DMS 273 (cell line): ENCODE measurements at regions not wholly inside any gene's neighbourhood (a gene's known extent, or its start where the extent isn't known, plus 50 kb on each side); places are given as distances from the start of the nearest gene placed in this dataset.
"Not testable (repeated sequence)": the region's sequence is repeated elsewhere in the genome, so short reads cannot be mapped to it uniquely, and the experiment has no call there.

Experiments
- DNase-seq: peaks from one replicate; lab custom pipeline; 2025; ENCODE audit not compliant: unreplicated experiment; lab: John Stamatoyannopoulos, UW

GRCh38 chr4:108465886-108466500 lies 154.4 kb upstream of the RPL34 start:
- peak; percentile 41 for DNase-seq

- DNase-seq: no peak
These were observed 161.7 kb upstream of the RPL34 start for GRCh38 chr4:108458681-108459080.

GRCh38 chr4:108454227-108454626 lies 166.1 kb upstream of the RPL34 start:
- DNase-seq: peak; percentile 2

- no peak for DNase-seq
These were observed 167.0 kb upstream of the RPL34 start for GRCh38 chr4:108453366-108453765.

GRCh38 chr4:108450236-108450898 lies 170.0 kb upstream of the RPL34 start:
- no peak for DNase-seq

GRCh38 chr4:108449129-108449528 lies 171.2 kb upstream of the RPL34 start:
- DNase-seq: no peak

- peak; percentile 25 for DNase-seq
These were observed 173.8 kb upstream of the RPL34 start for GRCh38 chr4:108446556-108446955.

GRCh38 chr4:108445716-108446115 lies 174.7 kb upstream of the RPL34 start:
- DNase-seq: no peak

- no peak for DNase-seq
These were observed 176.8 kb upstream of the RPL34 start for GRCh38 chr4:108443585-108443984.

- no peak for DNase-seq
These were observed 186.5 kb upstream of the RPL34 start for GRCh38 chr4:108433832-108434231.

- not testable (repeated sequence) for DNase-seq
These were observed 187.0 kb upstream of the RPL34 start for GRCh38 chr4:108433394-108433793.

- no peak for DNase-seq
These were observed 188.0 kb upstream of the RPL34 start for GRCh38 chr4:108432418-108432817.

- DNase-seq: no peak
These were observed 188.4 kb upstream of the RPL34 start for GRCh38 chr4:108431986-108432385.

GRCh38 chr4:108430921-108431320 lies 189.5 kb upstream of the RPL34 start:
- DNase-seq: no peak

GRCh38 chr4:108429662-108430061 lies 190.7 kb upstream of the RPL34 start:
- DNase-seq: no peak

- no peak for DNase-seq
These were observed 191.5 kb upstream of the RPL34 start for GRCh38 chr4:108428923-108429322.

- no peak for DNase-seq
These were observed 192.4 kb upstream of the RPL34 start for GRCh38 chr4:108427946-108428485.

GRCh38 chr4:108426493-108426892 lies 193.9 kb upstream of the RPL34 start:
- DNase-seq: no peak

- DNase-seq: no peak
These were observed 194.4 kb upstream of the RPL34 start for GRCh38 chr4:108425988-108426387.

GRCh38 chr4:108417923-108418322 lies 202.5 kb upstream of the RPL34 start:
- no peak for DNase-seq

GRCh38 chr4:108416831-108417230 lies 203.5 kb upstream of the RPL34 start:
- no peak for DNase-seq

GRCh38 chr4:108415389-108415788 lies 205.0 kb upstream of the RPL34 start:
- DNase-seq: no peak

- DNase-seq: no peak
These were observed 208.5 kb upstream of the RPL34 start for GRCh38 chr4:108411836-108412235.
